ENCODE measurements at regions not wholly inside any gene's neighbourhood (a gene's known extent, or its start where the extent isn't known, plus 50 kb on each side); places are given as distances from the start of the nearest gene placed in this dataset.
"Not testable (repeated sequence)": the region's sequence is repeated elsewhere in the genome, so short reads cannot be mapped to it uniquely, and the experiment has no call there.

GRCh38 chr13:90882551-90882950, 464.9 kb upstream of the MIR17HG start:
- no peak for DNase-seq

DNA sequence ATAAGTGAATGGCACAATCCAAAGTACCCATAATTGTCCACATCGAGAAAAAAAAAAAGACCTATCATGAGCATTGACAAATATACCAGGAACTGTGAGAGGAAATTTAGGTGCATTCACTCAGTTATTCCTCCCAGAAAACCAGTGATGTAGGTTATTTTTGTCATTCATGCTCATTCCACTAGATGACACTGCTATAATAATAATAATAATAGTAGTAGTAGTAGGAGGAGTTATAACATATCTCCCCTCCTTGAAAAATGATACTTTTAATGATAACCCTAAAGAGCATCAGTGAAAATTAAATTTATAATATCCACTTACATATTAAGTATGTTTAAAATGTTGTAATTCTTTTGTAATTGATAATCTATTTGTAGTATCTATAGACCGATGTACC, 463.9 kb upstream of the MIR17HG start:
- DNase-seq = no peak

DNA sequence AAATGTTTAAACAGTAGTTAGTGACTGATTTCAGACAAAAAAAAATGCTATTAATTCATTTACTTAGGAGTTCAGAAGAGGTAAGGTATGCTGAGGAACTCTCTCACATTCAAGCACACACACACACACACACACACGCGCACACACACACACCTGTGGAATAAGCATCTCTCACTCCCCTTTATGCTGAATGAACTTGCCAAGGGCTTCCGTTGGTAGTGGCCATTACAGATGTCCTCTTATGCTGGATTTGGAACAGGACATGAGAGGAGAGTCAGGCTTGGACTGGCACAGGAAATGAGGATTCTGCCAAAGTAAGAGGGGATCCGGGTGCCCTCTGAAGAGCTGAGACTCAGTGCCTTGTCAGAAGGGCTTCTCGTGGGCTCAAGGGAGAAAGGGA, 463.4 kb upstream of the MIR17HG start:
- DNase-seq = no peak

DNA sequence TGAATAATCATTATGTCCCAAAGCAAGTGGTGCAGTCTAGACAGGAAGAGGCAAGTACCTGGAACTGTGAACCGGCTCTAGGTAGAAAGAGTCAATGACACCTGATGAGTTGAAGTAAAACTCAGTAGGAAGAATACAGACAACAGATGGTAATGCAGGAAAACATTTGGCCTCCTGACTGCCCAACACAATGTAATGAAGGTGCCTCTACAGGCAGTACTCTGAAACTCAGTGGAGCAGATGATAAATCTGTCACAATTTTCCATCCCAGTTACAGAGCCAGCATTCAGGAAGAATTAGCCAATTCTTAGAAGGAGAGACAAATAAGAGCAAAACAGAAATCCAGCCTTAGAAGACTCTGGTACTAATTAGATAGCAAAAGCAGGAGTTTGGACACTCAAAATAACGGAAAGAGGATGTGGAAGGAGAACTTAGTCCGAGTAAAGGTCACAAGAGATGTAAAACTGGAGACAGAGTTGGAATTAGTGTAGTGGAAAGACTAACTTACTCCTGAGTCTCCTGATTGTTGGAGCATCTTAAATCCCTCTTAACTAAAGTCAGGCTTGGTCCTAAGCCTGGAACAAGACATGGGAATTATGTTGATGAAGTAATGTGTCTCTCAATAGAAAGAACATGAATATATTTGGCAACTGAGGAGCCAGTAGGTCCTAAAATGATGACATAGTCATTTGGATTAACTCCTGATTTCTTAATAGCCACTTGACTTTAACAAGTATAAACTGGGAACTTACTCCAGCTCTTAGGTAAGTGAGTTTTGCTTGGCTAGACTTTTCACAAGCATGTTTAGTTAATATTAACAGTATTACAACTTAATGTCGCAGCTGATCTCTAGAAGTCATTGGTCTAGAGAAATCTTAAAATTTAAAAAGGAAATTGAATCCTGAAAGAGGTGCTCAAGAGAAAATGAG, 457.3 kb upstream of the MIR17HG start:
- DNase-seq = no peak

GRCh38 chr13:90891329-90891728, 456.2 kb upstream of the MIR17HG start:
- DNase-seq = no peak

GRCh38 chr13:90893199-90893598, 454.3 kb upstream of the MIR17HG start:
- not testable (repeated sequence) for DNase-seq

GRCh38 chr13:90896002-90896401, 451.5 kb upstream of the MIR17HG start:
- no peak for DNase-seq

DNA sequence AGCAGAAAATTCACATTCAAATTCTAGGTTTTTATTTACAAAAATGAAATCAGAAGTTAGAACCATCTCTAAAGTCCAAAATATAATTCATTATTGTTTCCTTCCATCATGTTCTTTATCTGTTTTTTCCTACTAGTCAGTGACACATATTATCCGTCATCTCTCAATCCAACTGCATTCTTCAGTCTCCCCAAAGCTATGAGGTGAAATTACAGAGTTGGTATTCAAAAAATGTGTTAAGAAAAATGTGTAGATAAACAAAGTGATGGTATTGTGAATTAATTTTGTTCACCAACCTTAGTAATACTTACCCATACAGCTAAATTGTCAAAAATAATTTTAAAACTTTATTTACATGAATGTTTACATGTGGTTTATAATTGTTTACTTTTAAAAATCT, 448.7 kb upstream of the MIR17HG start:
- DNase-seq = no peak

GRCh38 chr13:90899416-90899815, 448.1 kb upstream of the MIR17HG start:
- no peak for DNase-seq

DNA sequence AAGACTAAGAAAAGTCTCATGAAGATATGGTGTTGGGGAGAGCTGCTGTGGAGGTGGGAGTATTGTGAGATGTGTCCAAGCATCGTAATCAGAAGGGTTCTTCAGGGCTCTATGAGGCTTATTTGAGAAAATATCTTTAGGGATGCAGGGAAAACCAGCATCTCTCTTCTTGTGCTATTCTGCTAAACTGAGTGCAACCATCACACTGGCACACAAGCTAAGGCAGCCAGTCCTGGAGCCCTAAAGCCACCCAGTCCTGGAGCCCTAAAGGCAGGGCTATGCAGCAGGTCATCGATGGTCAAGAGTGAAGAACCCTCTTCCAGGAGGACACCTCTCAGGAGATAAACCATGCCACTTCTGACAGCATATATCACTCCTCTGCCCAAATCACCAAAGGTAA, 445.2 kb upstream of the MIR17HG start:
- no peak for DNase-seq

- DNase-seq = no peak
Observed at GRCh38 chr13:90906554-90906953, 440.9 kb upstream of the MIR17HG start.

GRCh38 chr13:90908792-90909191, 438.7 kb upstream of the MIR17HG start:
- no peak for DNase-seq

GRCh38 chr13:90910018-90910639, 437.4 kb upstream of the MIR17HG start:
- no peak for DNase-seq

- no peak for DNase-seq
Observed at GRCh38 chr13:90912247-90912646, 435.2 kb upstream of the MIR17HG start.

DNA sequence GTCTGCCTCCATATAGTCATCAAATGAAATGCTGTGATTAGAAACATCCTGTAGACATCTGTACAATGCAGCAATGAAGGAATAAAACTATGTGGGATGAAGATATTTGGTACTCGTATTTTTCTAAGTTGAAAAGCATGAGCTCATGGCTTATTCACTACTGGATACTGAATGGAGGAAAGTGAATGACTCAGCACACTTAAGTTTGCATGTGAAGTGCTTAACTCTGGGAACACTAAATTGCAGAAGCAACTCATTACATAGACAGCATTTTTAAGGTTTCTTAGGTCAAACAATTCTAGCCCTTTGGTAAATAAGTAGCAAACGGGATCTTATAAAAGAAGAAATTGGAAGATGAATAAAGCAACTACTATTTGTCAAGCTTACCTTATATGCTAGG, 429.0 kb upstream of the MIR17HG start:
- no peak for DNase-seq

GRCh38 chr13:90919153-90919552, 428.3 kb upstream of the MIR17HG start:
- no peak for DNase-seq

- no peak for DNase-seq
Observed at GRCh38 chr13:90926459-90926858, 421.0 kb upstream of the MIR17HG start.

DNA sequence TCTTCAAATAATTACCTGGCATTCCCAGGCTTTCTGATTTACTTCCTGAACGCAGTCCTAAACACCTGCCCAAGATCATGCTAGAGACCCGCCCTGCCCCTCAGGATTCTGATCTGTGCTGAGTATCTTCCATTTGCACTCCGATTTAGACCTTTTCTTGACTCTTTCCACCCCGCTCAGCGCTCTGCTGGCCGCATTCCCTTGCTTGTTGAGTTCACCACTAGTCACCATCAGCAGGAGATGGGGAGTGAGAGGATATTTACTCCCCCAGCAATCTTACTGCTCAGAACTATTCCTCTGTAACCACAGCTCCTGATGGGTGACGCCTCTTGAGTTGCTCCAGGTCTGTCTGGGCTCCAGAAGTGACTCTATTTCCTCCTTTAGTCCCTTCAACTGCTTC, 419.4 kb upstream of the MIR17HG start:
- no peak for DNase-seq

DNA sequence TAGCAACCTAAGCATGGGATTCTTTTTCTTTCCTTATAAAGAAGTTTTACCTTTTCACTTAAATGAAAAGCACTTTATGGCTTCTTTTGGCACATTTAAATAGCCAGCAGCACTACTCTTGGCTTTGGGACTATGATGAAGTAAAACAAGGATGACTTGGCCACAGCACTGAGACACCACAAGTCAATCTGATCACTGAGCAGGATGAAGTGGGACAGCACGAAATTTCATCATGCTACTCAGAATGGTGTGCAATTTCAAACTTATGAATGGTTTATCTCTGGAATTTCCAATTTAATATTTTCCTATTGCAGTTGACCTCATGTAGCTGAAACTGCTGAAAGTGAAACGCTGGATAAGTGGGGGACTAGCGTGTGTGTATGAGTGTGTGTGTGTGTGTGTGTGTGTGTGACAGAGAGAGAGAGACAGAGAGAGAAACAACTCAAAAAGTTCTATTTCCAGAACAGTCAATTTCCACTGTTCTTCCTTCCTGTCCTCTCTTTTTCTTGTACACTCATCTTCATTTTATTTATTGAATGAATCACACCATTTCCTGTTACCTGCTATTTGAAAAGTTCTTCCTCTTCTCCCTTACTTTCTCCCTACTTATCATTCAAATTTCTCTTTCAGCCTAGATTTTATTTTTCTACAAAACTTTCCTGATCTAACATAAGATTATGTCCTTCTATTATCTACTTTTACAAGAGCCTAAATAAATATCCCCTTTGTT, 414.2 kb upstream of the MIR17HG start:
- no peak for DNase-seq

GRCh38 chr13:90934741-90935140, 412.7 kb upstream of the MIR17HG start:
- no peak for DNase-seq

- no peak for DNase-seq
Observed at GRCh38 chr13:90938848-90939247, 408.6 kb upstream of the MIR17HG start.

- no peak for DNase-seq
Observed at GRCh38 chr13:90943946-90944345, 403.5 kb upstream of the MIR17HG start.

DNA sequence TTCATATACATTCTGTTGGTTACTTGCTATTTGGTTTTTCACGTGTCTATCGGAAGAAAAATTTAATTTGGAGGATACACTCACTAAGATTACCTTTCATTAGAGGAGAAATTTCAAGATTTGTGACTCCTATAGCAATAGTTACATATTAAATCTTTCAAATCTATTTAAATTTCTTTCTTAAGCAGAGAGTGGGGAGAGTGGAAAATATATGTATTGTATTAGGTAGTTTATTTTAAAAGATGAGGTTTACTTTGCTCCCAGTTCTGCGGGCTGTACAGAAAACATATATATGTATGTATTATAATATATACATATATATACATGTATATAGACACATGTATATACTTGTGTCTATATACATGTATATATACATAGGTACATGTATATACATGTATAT, 402.3 kb upstream of the MIR17HG start:
- not testable (repeated sequence) for DNase-seq

- not testable (repeated sequence) for DNase-seq
Observed at GRCh38 chr13:90946125-90946524, 401.4 kb upstream of the MIR17HG start.
